ENCODE measurements at regions not wholly inside any gene's neighbourhood (a gene's known extent, or its start where the extent isn't known, plus 50 kb on each side); places are given as distances from the start of the nearest gene placed in this dataset.

DNA sequence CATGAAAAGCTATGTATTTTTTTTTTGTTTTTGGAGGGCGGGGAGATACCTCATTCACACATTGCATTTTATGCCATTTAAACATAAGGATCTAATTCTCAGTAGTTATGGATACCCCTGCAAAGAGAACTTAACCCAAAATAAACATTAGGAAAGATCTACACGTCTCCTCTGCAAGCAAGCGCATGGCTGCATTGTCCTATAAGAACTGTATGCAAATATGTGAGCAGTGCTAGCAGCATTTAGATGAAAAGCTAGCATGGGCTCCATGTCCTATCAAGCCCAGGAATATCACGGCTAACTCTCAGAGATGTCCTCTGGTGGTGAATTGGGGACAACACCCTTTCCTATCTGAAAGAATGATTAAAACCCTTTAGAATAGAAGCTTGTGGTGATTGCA lies 292.8 kb downstream of the MEX3B start:
- ChIA-PET POLR2A (no interaction called here), CTCF (interaction anchor here (0.6 kb wide), 1 partner anchor 287 kb away, joined by 3 read pairs; no protein-coding TSS in a partner anchor)
- no peak for FAIRE-seq
- no peak overlapping the region for H3K27ac ChIP-seq
- WGBS (ENCODE audit: missing lambda C conversion rate) = 21% methylated on average over 4 of the region's 4 CpGs
- no peak for DNase-seq (ENCODE audit: low read depth in 1 of 2, low spot score in 1 of 2)
- TF ChIP-seq KDM1A (IDR thresholded peaks at IDR 0.05; ENCODE audit: low read depth) (no peak), ZNF302 (CRISPR knock-in tag; IDR thresholded peaks at IDR 0.05) (no peak), HOXB5 (CRISPR knock-in tag; IDR thresholded peaks at IDR 0.05) (no peak), TP53 (CRISPR knock-in tag; IDR thresholded peaks at IDR 0.05) (no peak), KDM5A (IDR thresholded peaks at IDR 0.05) (no peak), HEYL (CRISPR knock-in tag; IDR thresholded peaks at IDR 0.05) (no peak), RCOR1 (IDR thresholded peaks at IDR 0.05; ENCODE audit: low read depth, low read length) (no peak), POLR2AphosphoS2 (conservative IDR thresholded peaks at IDR 0.05; ENCODE audit: low read length) (no peak), GATA3 (IDR thresholded peaks at IDR 0.05; ENCODE audit: borderline replicate concordance) (no peak), ZSCAN20 (CRISPR knock-in tag; IDR thresholded peaks at IDR 0.05) (no peak), POLR2A (IDR thresholded peaks at IDR 0.05; ENCODE audit: low read length) (no peak), PHF8 (IDR thresholded peaks at IDR 0.05; ENCODE audit: borderline replicate concordance, low read depth) (no peak), MAZ (IDR thresholded peaks at IDR 0.05; ENCODE audit: borderline replicate concordance, low read depth, low read length) (no peak), CBX2 (IDR thresholded peaks at IDR 0.05; ENCODE audit: borderline replicate concordance, low read depth) (no peak), EHMT2 (IDR thresholded peaks at IDR 0.05; ENCODE audit: low read depth) (no peak), FOSL2 (IDR thresholded peaks at IDR 0.05) (no peak), FOSL2 (CRISPR knock-in tag; IDR thresholded peaks at IDR 0.05) (no peak)
- TF ChIP-seq, protein P1, sequence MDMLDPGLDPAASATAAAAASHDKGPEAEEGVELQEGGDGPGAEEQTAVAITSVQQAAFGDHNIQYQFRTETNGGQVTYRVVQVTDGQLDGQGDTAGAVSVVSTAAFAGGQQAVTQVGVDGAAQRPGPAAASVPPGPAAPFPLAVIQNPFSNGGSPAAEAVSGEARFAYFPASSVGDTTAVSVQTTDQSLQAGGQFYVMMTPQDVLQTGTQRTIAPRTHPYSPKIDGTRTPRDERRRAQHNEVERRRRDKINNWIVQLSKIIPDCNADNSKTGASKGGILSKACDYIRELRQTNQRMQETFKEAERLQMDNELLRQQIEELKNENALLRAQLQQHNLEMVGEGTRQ (IDR thresholded peaks at IDR 0.05) = no peak
- no peaks in the 10 kb centered on the region for H3K4me1 ChIP-seq
- H3K9me3 ChIP-seq = no peaks in the 10 kb centered on the region; the same call in 2 of the 3 replicates
- peak in 1 of 2 experiments; percentile 44; a peak in 2 of 6 replicates for ATAC-seq
- no peak overlapping the region for H3K4me2 ChIP-seq
- H3K4me3 ChIP-seq = no peak overlapping the region

GRCh38 chr15:81752546-81752942 lies 293.3 kb downstream of the MEX3B start:
- 21% methylated on average over 3 of the region's 3 CpGs for WGBS (ENCODE audit: missing lambda C conversion rate)
- Histone ChIP-seq H3K4me3 (no peak overlapping the region), H3K27ac (no peak overlapping the region), H3K4me2 (no peak overlapping the region), H3K9me3 (no peaks in the 10 kb centered on the region; the same call in 2 of the 3 replicates), H3K4me1 (no peaks in the 10 kb centered on the region)
- FAIRE-seq (no peak), DNase-seq (ENCODE audit: low read depth in 1 of 2, low spot score in 1 of 2) (no peak), ATAC-seq (no peak)
- CTCF ChIA-PET = interaction anchor here (0.6 to 1.7 kb wide), 2 partner anchors 10 to 286 kb away, joined by 3 to 5 read pairs; no protein-coding TSS in a partner anchor
- TF ChIP-seq MAFK (IDR thresholded peaks at IDR 0.05; ENCODE audit: partially characterized antibody) (peak; percentile 58), BHLHE40 (IDR thresholded peaks at IDR 0.05; ENCODE audit: low read depth, low read length) (no peak), ZSCAN20 (CRISPR knock-in tag; IDR thresholded peaks at IDR 0.05) (no peak)
- POLR2A ChIA-PET = no interaction called here

- TF ChIP-seq, protein P2, sequence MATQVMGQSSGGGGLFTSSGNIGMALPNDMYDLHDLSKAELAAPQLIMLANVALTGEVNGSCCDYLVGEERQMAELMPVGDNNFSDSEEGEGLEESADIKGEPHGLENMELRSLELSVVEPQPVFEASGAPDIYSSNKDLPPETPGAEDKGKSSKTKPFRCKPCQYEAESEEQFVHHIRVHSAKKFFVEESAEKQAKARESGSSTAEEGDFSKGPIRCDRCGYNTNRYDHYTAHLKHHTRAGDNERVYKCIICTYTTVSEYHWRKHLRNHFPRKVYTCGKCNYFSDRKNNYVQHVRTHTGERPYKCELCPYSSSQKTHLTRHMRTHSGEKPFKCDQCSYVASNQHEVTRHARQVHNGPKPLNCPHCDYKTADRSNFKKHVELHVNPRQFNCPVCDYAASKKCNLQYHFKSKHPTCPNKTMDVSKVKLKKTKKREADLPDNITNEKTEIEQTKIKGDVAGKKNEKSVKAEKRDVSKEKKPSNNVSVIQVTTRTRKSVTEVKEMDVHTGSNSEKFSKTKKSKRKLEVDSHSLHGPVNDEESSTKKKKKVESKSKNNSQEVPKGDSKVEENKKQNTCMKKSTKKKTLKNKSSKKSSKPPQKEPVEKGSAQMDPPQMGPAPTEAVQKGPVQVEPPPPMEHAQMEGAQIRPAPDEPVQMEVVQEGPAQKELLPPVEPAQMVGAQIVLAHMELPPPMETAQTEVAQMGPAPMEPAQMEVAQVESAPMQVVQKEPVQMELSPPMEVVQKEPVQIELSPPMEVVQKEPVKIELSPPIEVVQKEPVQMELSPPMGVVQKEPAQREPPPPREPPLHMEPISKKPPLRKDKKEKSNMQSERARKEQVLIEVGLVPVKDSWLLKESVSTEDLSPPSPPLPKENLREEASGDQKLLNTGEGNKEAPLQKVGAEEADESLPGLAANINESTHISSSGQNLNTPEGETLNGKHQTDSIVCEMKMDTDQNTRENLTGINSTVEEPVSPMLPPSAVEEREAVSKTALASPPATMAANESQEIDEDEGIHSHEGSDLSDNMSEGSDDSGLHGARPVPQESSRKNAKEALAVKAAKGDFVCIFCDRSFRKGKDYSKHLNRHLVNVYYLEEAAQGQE (IDR thresholded peaks at IDR 0.05) = no peak
- TF ChIP-seq BHLHE40 (IDR thresholded peaks at IDR 0.05; ENCODE audit: low read depth, low read length) (no peak), ZSCAN20 (CRISPR knock-in tag; IDR thresholded peaks at IDR 0.05) (no peak), FOSB (CRISPR knock-in tag; IDR thresholded peaks at IDR 0.05) (no peak), ESRRA (IDR thresholded peaks at IDR 0.05; ENCODE audit: borderline replicate concordance, low read length) (no peak)
- Histone ChIP-seq H3K4me3 (no peak overlapping the region), H3K27ac (no peak overlapping the region), H3K9me3 (no peaks in the 10 kb centered on the region; the same call in 2 of the 3 replicates), H3K4me2 (no peak overlapping the region), H3K4me1 (no peaks in the 10 kb centered on the region)
- WGBS (ENCODE audit: missing lambda C conversion rate) = 15% methylated on average over 6 of the region's 6 CpGs
- DNase-seq (ENCODE audit: low read depth in 1 of 2, low spot score in 1 of 2) (no peak), FAIRE-seq (no peak), ATAC-seq (no peak)
- ChIA-PET CTCF (interaction anchor here (0.6 to 1.7 kb wide), 2 partner anchors 10 to 286 kb away, joined by 3 to 5 read pairs; no protein-coding TSS in a partner anchor), POLR2A (no interaction called here)
These were observed 293.8 kb downstream of the MEX3B start for GRCh38 chr15:81751816-81752545.

All from A549 (cell line).